ENCODE measurements at regions not wholly inside any gene's neighbourhood (a gene's known extent, or its start where the extent isn't known, plus 50 kb on each side); places are given as distances from the start of the nearest gene placed in this dataset.

- H3K27ac ChIP-seq, result no peak overlapping the region
- no peak for DNase-seq (ENCODE audit: low read depth, low spot score)
Observed at GRCh38 chr11:128372977-128373376, 214.4 kb downstream of the ETS1 start.

- no peak overlapping the region for H3K27ac ChIP-seq
- DNase-seq (ENCODE audit: low read depth, low spot score), result no peak
Observed at GRCh38 chr11:128367573-128367972, 219.8 kb downstream of the ETS1 start.

- no peak overlapping the region for H3K27ac ChIP-seq
- no peak for DNase-seq (ENCODE audit: low read depth, low spot score)
Observed at GRCh38 chr11:128365044-128365443, 222.3 kb downstream of the ETS1 start.

GRCh38 chr11:128361451-128362020 is 225.8 kb downstream of the ETS1 start:
- H3K27ac ChIP-seq, result no peak overlapping the region
- no peak for DNase-seq (ENCODE audit: low read depth, low spot score)

GRCh38 chr11:128359515-128359914 is 227.8 kb downstream of the ETS1 start:
- DNase-seq (ENCODE audit: low read depth, low spot score), result no peak
- no peak overlapping the region for H3K27ac ChIP-seq

GRCh38 chr11:128357073-128357472 is 230.3 kb downstream of the ETS1 start:
- H3K27ac ChIP-seq, result no peak overlapping the region
- no peak for DNase-seq (ENCODE audit: low read depth, low spot score)

- no peak overlapping the region for H3K27ac ChIP-seq
- DNase-seq (ENCODE audit: low read depth, low spot score), result no peak
Observed at GRCh38 chr11:128355558-128355957, 231.8 kb downstream of the ETS1 start.

- H3K27ac ChIP-seq, result no peak overlapping the region
- DNase-seq (ENCODE audit: low read depth, low spot score), result no peak
Observed at GRCh38 chr11:128354476-128354875, 232.9 kb downstream of the ETS1 start.

- no peak for DNase-seq (ENCODE audit: low read depth, low spot score)
- no peak overlapping the region for H3K27ac ChIP-seq
Observed at GRCh38 chr11:128351168-128351567, 236.2 kb downstream of the ETS1 start.

- no peak for DNase-seq (ENCODE audit: low read depth, low spot score)
- H3K27ac ChIP-seq, result no peak overlapping the region
Observed at GRCh38 chr11:128349650-128350299, 237.6 kb downstream of the ETS1 start.

GRCh38 chr11:128346804-128347203 is 240.6 kb downstream of the ETS1 start:
- DNase-seq (ENCODE audit: low read depth, low spot score), result peak; percentile 82
- H3K27ac ChIP-seq, result no peak overlapping the region

GRCh38 chr11:128345316-128345715 is 242.0 kb downstream of the ETS1 start:
- DNase-seq (ENCODE audit: low read depth, low spot score), result no peak
- no peak overlapping the region for H3K27ac ChIP-seq

- no peak for DNase-seq (ENCODE audit: low read depth, low spot score)
- peak overlapping the region; percentile 80 for H3K27ac ChIP-seq
Observed at GRCh38 chr11:128343870-128344269, 243.5 kb downstream of the ETS1 start.

- H3K27ac ChIP-seq, result peak overlapping the region; percentile 80
- no peak for DNase-seq (ENCODE audit: low read depth, low spot score)
Observed at GRCh38 chr11:128343135-128343514, 244.2 kb downstream of the ETS1 start.

GRCh38 chr11:128342511-128343134 is 244.7 kb downstream of the ETS1 start:
- peak; percentile 58 for DNase-seq (ENCODE audit: low read depth, low spot score)
- H3K27ac ChIP-seq, result peak overlapping the region; percentile 80

GRCh38 chr11:128341280-128342248 is 245.8 kb downstream of the ETS1 start:
- DNase-seq (ENCODE audit: low read depth, low spot score), result no peak
- peak overlapping the region; percentile 80 for H3K27ac ChIP-seq

GRCh38 chr11:128339792-128340191 is 247.6 kb downstream of the ETS1 start:
- no peak overlapping the region for H3K27ac ChIP-seq
- DNase-seq (ENCODE audit: low read depth, low spot score), result no peak

GRCh38 chr11:128338811-128339210 is 248.5 kb downstream of the ETS1 start:
- no peak for DNase-seq (ENCODE audit: low read depth, low spot score)
- no peak overlapping the region for H3K27ac ChIP-seq

GRCh38 chr11:128336203-128336602 is 251.2 kb downstream of the ETS1 start:
- DNase-seq (ENCODE audit: low read depth, low spot score), result no peak
- H3K27ac ChIP-seq, result no peak overlapping the region

GRCh38 chr11:128335729-128336128 is 251.6 kb downstream of the ETS1 start:
- no peak for DNase-seq (ENCODE audit: low read depth, low spot score)
- H3K27ac ChIP-seq, result no peak overlapping the region

Data from epithelial cell of prostate (primary cell).